CD4-positive, alpha-beta memory T cell (primary cell): ENCODE measurements at regions not wholly inside any gene's neighbourhood (a gene's known extent, or its start where the extent isn't known, plus 50 kb on each side); places are given as distances from the start of the nearest gene placed in this dataset.
"Not testable (repeated sequence)": the region's sequence is repeated elsewhere in the genome, so short reads cannot be mapped to it uniquely, and the experiment has no call there.

Source experiments
- CTCF ChIA-PET: fragments of 350-600 bp; sonication (Branson Sonifier 250); formaldehyde crosslinking; loops from one replicate; lab custom pipeline; 2021; ENCODE audit warnings: inconsistent platforms; ENCODE audit not compliant: partially characterized antibody; lab: Charles Lee
- POLR2A ChIA-PET: fragments of 350-600 bp; sonication (Branson Sonifier 250); formaldehyde crosslinking; loops from one replicate; lab custom pipeline; 2021; ENCODE audit not compliant: partially characterized antibody; lab: Charles Lee
- DNase-seq, 5 donors: peaks; one replicate each; pipeline versions ENCODE4 v3.0.0 to v3.0.0-alpha.2; 2020 to 2022; ENCODE audit warnings: mixed read lengths in 1 of 5
- H3K27ac ChIP-seq: one replicate; pipeline ENCODE4 v1.7.0; 2013; ENCODE audit warnings: low read depth, low read length
- H3K27me3 ChIP-seq: 2 replicates; pipeline ENCODE4 v1.7.0; 2013; ENCODE audit warnings: mild to moderate bottlenecking, low read length, moderate library complexity; ENCODE audit not compliant: insufficient read depth
- H3K36me3 ChIP-seq: 2 replicates; pipeline ENCODE4 v1.7.0; 2013; ENCODE audit warnings: mild to moderate bottlenecking, low read length, moderate library complexity; ENCODE audit not compliant: insufficient read depth
- H3K4me1 ChIP-seq: 2 replicates; pipeline ENCODE4 v1.7.0; 2013; ENCODE audit warnings: mild to moderate bottlenecking, low read length, moderate library complexity; ENCODE audit not compliant: insufficient read depth
- H3K4me3 ChIP-seq, 2 donors: one replicate each; pipeline ENCODE4 v1.7.0; 2013; ENCODE audit warnings: low read length in 2 of 2, mild to moderate bottlenecking in 1 of 2
- H3K9me3 ChIP-seq, 2 donors: one replicate each; pipeline ENCODE4 v1.7.0; 2013; ENCODE audit warnings: low read length in 2 of 2, control low read depth in 1 of 2; ENCODE audit not compliant: control insufficient read depth in 1 of 2
- H3K27ac Mint-ChIP-seq, 7 donors: one replicate each; pipeline ENCODE4 v1.8.0; 2020 to 2021; ENCODE audit warnings: mixed read lengths in 7 of 7, mild to moderate bottlenecking in 6 of 7, inconsistent platforms in 3 of 7, moderate library complexity in 3 of 7
- H3K27me3 Mint-ChIP-seq, 2 donors: one replicate each; pipeline ENCODE4 v1.8.0; 2020 to 2021; ENCODE audit warnings: mixed read lengths in 2 of 2
- H3K36me3 Mint-ChIP-seq, 2 donors: one replicate each; pipeline ENCODE4 v1.8.0; 2020 to 2021; ENCODE audit warnings: mixed read lengths in 2 of 2, inconsistent platforms in 1 of 2, mild to moderate bottlenecking in 1 of 2
- H3K4me1 Mint-ChIP-seq, 4 donors: one replicate each; pipeline ENCODE4 v1.8.0; 2020 to 2021; ENCODE audit warnings: mixed read lengths in 4 of 4, mild to moderate bottlenecking in 1 of 4
- H3K4me3 Mint-ChIP-seq, 8 donors: one replicate each; pipeline ENCODE4 v1.8.0; 2020 to 2021; ENCODE audit warnings: mixed read lengths in 8 of 8, mild to moderate bottlenecking in 7 of 8, moderate library complexity in 6 of 8, inconsistent platforms in 3 of 8
- H3K9me3 Mint-ChIP-seq, 8 donors: one replicate each; pipeline ENCODE4 v1.8.0; 2020 to 2021; ENCODE audit warnings: mixed read lengths in 8 of 8, mild to moderate bottlenecking in 5 of 8, inconsistent platforms in 3 of 8, moderate library complexity in 1 of 8
- intact Hi-C: fragments of 100-400 bp; cut with micrococcal nuclease; formaldehyde crosslinking; loops from one replicate; pipeline ENCODE4 v1.15.1; 2023

- Mint-ChIP-seq H3K4me1 (no peaks in the 10 kb centered on the region), H3K27me3 (peaks cover 0 to 3% of the 10 kb centered on the region in 2 donors), H3K9me3 (peaks cover 0 to 2% (median 0%) of the 10 kb centered on the region in 8 donors), H3K27ac (no peak overlapping the region), H3K4me3 (no peak overlapping the region), H3K36me3 (no peaks in the 10 kb centered on the region)
- ChIA-PET POLR2A (no interaction called here), CTCF (no interaction called here)
- no peaks in the 10 kb centered on the region for H3K27me3 ChIP-seq
- no peak overlapping the region for H3K27ac ChIP-seq
- H3K4me3 ChIP-seq = no peak overlapping the region
- H3K4me1 ChIP-seq = no peaks in the 10 kb centered on the region
- no peak for DNase-seq
- no peaks in the 10 kb centered on the region for H3K9me3 ChIP-seq
- intact Hi-C loops = no loop called here
- H3K36me3 ChIP-seq = no peaks in the 10 kb centered on the region
These were observed 269.9 kb upstream of the PAPPA start for GRCh38 chr9:115883467-115884329.

GRCh38 chr9:115884846-115885245 is 268.7 kb upstream of the PAPPA start:
- Mint-ChIP-seq H3K27ac (no peak overlapping the region), H3K27me3 (peaks cover 0 to 3% of the 10 kb centered on the region in 2 donors), H3K4me3 (no peak overlapping the region), H3K4me1 (no peaks in the 10 kb centered on the region), H3K36me3 (no peaks in the 10 kb centered on the region), H3K9me3 (peaks cover 0 to 3% (median 0%) of the 10 kb centered on the region in 8 donors)
- no peaks in the 10 kb centered on the region for H3K27me3 ChIP-seq
- no peaks in the 10 kb centered on the region for H3K36me3 ChIP-seq
- ChIA-PET POLR2A (no interaction called here), CTCF (no interaction called here)
- no peaks in the 10 kb centered on the region for H3K9me3 ChIP-seq
- H3K4me1 ChIP-seq = no peaks in the 10 kb centered on the region
- H3K4me3 ChIP-seq = no peak overlapping the region
- no peak for DNase-seq
- intact Hi-C loops = no loop called here
- H3K27ac ChIP-seq = no peak overlapping the region

- DNase-seq = no peak
- Mint-ChIP-seq H3K36me3 (no peaks in the 10 kb centered on the region), H3K4me3 (no peak overlapping the region), H3K9me3 (peaks cover 0 to 2% (median 0%) of the 10 kb centered on the region in 8 donors), H3K27ac (no peak overlapping the region), H3K4me1 (no peaks in the 10 kb centered on the region), H3K27me3 (peaks cover 0 to 3% of the 10 kb centered on the region in 2 donors)
- no peaks in the 10 kb centered on the region for H3K36me3 ChIP-seq
- ChIA-PET POLR2A (no interaction called here), CTCF (no interaction called here)
- intact Hi-C loops = no loop called here
- no peaks in the 10 kb centered on the region for H3K9me3 ChIP-seq
- H3K27me3 ChIP-seq = no peaks in the 10 kb centered on the region
- no peak overlapping the region for H3K27ac ChIP-seq
- H3K4me3 ChIP-seq = no peak overlapping the region
- no peaks in the 10 kb centered on the region for H3K4me1 ChIP-seq
These were observed 265.5 kb upstream of the PAPPA start for GRCh38 chr9:115888131-115888530.

- POLR2A ChIA-PET = no interaction called here
- Mint-ChIP-seq H3K9me3 (peaks cover 0 to 4% (median 0%) of the 10 kb centered on the region in 8 donors), H3K27me3 (peaks cover 0 to 3% of the 10 kb centered on the region in 2 donors), H3K27ac (no peak overlapping the region), H3K36me3 (no peaks in the 10 kb centered on the region), H3K4me3 (no peak overlapping the region), H3K4me1 (no peaks in the 10 kb centered on the region)
- CTCF ChIA-PET = no interaction called here
- no peak overlapping the region for H3K4me3 ChIP-seq
- no peak for DNase-seq
- intact Hi-C loops = no loop called here
- no peaks in the 10 kb centered on the region for H3K27me3 ChIP-seq
- no peaks in the 10 kb centered on the region for H3K4me1 ChIP-seq
- no peaks in the 10 kb centered on the region for H3K36me3 ChIP-seq
- no peak overlapping the region for H3K27ac ChIP-seq
- H3K9me3 ChIP-seq = no peaks in the 10 kb centered on the region
These were observed 261.7 kb upstream of the PAPPA start for GRCh38 chr9:115891929-115892328.

- H3K27me3 ChIP-seq, H3K9me3 Mint-ChIP-seq, H3K36me3 ChIP-seq, H3K4me3 Mint-ChIP-seq, DNase-seq, H3K9me3 ChIP-seq, H3K27ac Mint-ChIP-seq, H3K27ac ChIP-seq, H3K4me3 ChIP-seq, CTCF ChIA-PET, H3K4me1 Mint-ChIP-seq, intact Hi-C loops, POLR2A ChIA-PET, H3K36me3 Mint-ChIP-seq, H3K27me3 Mint-ChIP-seq, H3K4me1 ChIP-seq: not testable (repeated sequence)
These were observed 255.1 kb upstream of the PAPPA start for GRCh38 chr9:115898478-115898877.

- no peaks in the 10 kb centered on the region for H3K36me3 ChIP-seq
- Mint-ChIP-seq H3K27me3 (no peaks in the 10 kb centered on the region), H3K4me1 (no peaks in the 10 kb centered on the region), H3K27ac (no peak overlapping the region), H3K36me3 (no peaks in the 10 kb centered on the region), H3K4me3 (no peak overlapping the region), H3K9me3 (peaks cover 0 to 2% (median 0%) of the 10 kb centered on the region in 8 donors)
- no peaks in the 10 kb centered on the region for H3K9me3 ChIP-seq
- H3K27me3 ChIP-seq = no peaks in the 10 kb centered on the region
- no peak for DNase-seq
- CTCF ChIA-PET = no interaction called here
- no peak overlapping the region for H3K27ac ChIP-seq
- intact Hi-C loops = no loop called here
- POLR2A ChIA-PET = no interaction called here
- no peaks in the 10 kb centered on the region for H3K4me1 ChIP-seq
- no peak overlapping the region for H3K4me3 ChIP-seq
These were observed 252.9 kb upstream of the PAPPA start for GRCh38 chr9:115900698-115901097.

GRCh38 chr9:115910959-115911358 is 242.6 kb upstream of the PAPPA start:
- Mint-ChIP-seq H3K9me3 (peaks cover 0 to 6% (median under 1%) of the 10 kb centered on the region in 8 donors), H3K4me1 (no peaks in the 10 kb centered on the region), H3K27me3 (peaks cover 0 to 2% of the 10 kb centered on the region in 2 donors), H3K36me3 (no peaks in the 10 kb centered on the region), H3K27ac (no peak overlapping the region), H3K4me3 (no peak overlapping the region)
- H3K4me3 ChIP-seq = no peak overlapping the region
- H3K9me3 ChIP-seq = no peaks in the 10 kb centered on the region
- H3K4me1 ChIP-seq = no peaks in the 10 kb centered on the region
- H3K27ac ChIP-seq = no peak overlapping the region
- CTCF ChIA-PET = no interaction called here
- no peak for DNase-seq
- no peaks in the 10 kb centered on the region for H3K27me3 ChIP-seq
- POLR2A ChIA-PET = no interaction called here
- H3K36me3 ChIP-seq = no peaks in the 10 kb centered on the region
- intact Hi-C loops = no loop called here
